ENCODE measurements at regions not wholly inside any gene's neighbourhood (a gene's known extent, or its start where the extent isn't known, plus 50 kb on each side); places are given as distances from the start of the nearest gene placed in this dataset.

DNA sequence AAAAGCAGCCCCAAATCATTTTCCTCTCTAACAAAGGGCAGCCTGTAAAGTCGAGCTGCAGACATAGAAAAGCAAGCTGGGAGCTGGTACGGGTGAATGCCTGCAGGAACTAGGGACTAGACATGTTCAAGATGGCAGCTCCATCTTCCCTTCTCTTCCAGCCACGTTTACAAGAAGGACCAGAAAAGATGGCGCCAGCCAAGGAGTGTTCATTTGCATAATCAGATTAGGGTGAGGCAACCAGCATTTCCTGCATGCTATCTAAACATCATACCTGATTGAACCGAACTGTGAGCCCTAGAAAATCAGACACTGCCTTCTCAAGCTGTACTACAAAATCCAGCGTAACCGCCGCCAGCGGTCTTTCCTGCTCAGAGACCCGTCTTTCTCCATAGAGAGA lies 896.8 kb downstream of the CDH11 start:
- H3K36me3 ChIP-seq (ENCODE audit: insufficient read depth, low read length): no peaks in the 10 kb centered on the region
- no peaks in the 10 kb centered on the region for H3K9me3 ChIP-seq (ENCODE audit: control insufficient read depth, insufficient read depth, low read length)
- H3K4me1 ChIP-seq (ENCODE audit: insufficient read depth, low read length): no peaks in the 10 kb centered on the region
- no peak overlapping the region for H3K9ac ChIP-seq (ENCODE audit: low read depth, low read length)

DNA sequence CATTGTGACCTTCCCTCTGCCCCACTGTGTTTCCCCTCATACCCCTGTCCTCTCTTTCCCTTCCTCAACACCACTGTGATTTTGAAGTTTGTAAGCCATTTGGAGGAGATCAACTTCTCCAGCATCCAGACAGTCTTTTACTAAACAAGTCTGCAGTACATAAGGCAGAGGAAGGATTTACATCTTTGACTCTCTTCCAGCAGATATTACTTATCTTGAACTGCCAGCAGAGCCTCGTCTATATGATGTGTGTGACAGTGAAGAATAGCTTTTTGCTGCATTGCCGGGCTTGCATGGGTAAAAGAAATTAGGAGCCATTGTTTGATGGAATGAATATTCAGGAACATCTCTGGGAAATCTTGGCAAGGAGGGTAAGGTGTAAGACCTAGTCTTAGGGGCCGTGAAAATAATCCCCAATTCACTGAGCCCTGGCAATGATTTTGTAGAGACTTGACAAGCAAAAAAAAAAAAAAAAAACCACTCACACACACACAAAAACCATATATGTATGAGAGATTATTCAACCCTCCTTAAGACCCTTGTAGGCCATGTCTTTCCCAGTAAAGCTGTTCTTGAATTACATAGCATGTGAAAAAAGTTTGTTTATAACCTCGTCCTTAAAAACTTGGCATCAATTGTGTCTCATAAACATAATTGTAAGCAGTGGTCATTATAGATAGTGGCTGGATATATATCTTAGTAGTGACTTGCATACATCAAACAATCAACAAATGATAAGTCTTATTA lies 903.9 kb downstream of the CDH11 start:
- Histone ChIP-seq H3K36me3 (ENCODE audit: insufficient read depth, low read length) (no peaks in the 10 kb centered on the region), H3K9ac (ENCODE audit: low read depth, low read length) (no peak overlapping the region), H3K9me3 (ENCODE audit: control insufficient read depth, insufficient read depth, low read length) (no peaks in the 10 kb centered on the region), H3K4me1 (ENCODE audit: insufficient read depth, low read length) (no peaks in the 10 kb centered on the region)

DNA sequence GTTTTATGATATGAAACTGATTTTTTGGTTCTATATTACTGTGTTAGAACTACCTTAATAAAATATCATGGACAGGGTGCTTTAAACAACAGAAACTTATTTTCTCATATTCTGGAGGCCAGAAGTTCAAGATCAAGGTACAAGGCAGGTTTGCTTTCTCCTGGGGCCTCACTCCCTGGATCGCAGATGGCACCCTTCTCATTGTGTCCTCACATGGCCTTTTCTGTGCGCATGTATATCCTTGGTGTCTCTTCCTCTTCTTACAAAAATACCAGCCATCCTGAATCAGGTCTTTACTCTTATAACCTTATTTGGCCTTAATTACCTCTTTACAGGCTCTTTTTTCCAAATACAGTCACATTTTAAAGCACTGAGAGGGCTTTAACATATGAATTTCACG lies 906.1 kb downstream of the CDH11 start:
- H3K4me1 ChIP-seq (ENCODE audit: insufficient read depth, low read length): no peaks in the 10 kb centered on the region
- H3K9ac ChIP-seq (ENCODE audit: low read depth, low read length): no peak overlapping the region
- H3K36me3 ChIP-seq (ENCODE audit: insufficient read depth, low read length): no peaks in the 10 kb centered on the region
- H3K9me3 ChIP-seq (ENCODE audit: control insufficient read depth, insufficient read depth, low read length): no peaks in the 10 kb centered on the region

DNA sequence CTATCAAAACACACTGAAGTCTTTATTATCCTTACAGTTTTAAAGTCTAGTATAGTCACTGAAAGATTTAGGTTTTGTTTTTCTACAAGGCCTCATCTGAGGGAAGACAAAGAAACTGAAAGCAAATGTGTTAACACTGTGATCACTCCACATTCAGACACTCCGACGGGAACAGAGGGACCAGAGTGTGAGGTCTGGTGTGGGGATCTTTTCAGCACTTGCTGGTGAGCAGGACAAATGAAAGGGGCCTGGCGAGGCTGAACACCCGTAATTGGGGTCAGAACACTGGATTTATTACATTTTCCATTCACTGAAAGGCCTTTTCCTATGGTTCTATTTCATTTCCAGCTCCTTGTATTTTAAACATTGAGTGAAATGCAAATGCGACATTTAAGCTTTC lies 910.5 kb downstream of the CDH11 start:
- no peaks in the 10 kb centered on the region for H3K9me3 ChIP-seq (ENCODE audit: control insufficient read depth, insufficient read depth, low read length)
- H3K36me3 ChIP-seq (ENCODE audit: insufficient read depth, low read length): no peaks in the 10 kb centered on the region
- H3K9ac ChIP-seq (ENCODE audit: low read depth, low read length): no peak overlapping the region
- H3K4me1 ChIP-seq (ENCODE audit: insufficient read depth, low read length): no peaks in the 10 kb centered on the region

DNA sequence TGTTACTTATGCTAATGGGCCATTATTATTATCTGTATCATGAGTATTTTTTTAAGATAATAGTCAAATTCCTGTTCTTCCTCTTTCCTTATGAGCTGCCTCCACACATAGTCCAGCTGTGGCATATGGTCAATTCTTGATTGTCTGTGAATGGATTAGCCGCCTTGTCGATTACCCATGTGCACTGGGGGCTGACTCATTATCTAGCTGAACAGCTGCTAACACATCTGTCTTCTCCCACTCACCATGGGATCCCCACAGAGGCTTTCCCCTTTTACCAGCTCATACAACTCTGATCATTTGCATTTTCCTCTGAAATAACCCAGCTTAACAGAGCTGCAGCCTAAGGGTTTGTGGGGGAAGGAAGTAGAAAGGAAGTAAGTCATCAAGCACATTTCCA lies 915.0 kb downstream of the CDH11 start:
- no peaks in the 10 kb centered on the region for H3K4me1 ChIP-seq (ENCODE audit: insufficient read depth, low read length)
- no peak overlapping the region for H3K9ac ChIP-seq (ENCODE audit: low read depth, low read length)
- no peaks in the 10 kb centered on the region for H3K9me3 ChIP-seq (ENCODE audit: control insufficient read depth, insufficient read depth, low read length)
- H3K36me3 ChIP-seq (ENCODE audit: insufficient read depth, low read length): no peaks in the 10 kb centered on the region

DNA sequence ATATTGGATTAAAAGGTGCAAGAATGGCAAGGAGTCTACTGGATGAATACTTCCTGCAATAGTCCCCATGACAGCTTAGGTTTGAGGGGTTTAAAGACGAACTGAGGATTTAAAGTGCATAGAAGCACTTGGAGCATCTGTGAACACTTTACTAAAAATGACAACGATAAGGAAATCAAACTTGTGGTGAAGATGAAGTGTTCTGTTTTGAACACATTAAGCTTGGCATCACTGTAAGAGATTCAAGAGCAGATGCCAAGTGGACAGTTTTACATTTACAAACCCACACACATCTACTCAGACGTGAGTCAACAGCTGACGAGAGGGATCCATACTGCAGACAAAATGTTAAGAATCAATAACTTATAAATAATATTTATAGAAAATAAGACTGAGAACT lies 918.7 kb downstream of the CDH11 start:
- no peaks in the 10 kb centered on the region for H3K4me1 ChIP-seq (ENCODE audit: insufficient read depth, low read length)
- no peak overlapping the region for H3K9ac ChIP-seq (ENCODE audit: low read depth, low read length)
- H3K36me3 ChIP-seq (ENCODE audit: insufficient read depth, low read length): no peaks in the 10 kb centered on the region
- no peaks in the 10 kb centered on the region for H3K9me3 ChIP-seq (ENCODE audit: control insufficient read depth, insufficient read depth, low read length)

DNA sequence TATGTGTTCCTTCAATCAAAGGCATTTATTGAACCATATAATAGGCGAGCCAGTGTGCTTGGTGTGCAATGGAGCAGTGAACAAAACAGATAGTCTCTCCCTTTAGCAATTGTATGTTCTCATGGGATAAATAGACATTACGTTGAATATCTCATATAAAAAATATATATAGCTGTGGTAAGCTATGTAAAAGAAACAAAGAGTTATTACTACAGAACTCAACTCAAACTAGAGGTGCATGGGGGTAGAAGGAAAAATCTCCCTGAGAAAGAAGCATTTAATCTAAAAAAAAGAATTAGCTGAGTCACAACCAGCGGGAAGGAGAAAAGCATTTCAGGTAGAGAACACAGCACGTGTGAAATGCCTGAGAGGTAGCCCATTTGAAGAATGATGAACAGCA lies 919.3 kb downstream of the CDH11 start:
- Histone ChIP-seq H3K9me3 (ENCODE audit: control insufficient read depth, insufficient read depth, low read length) (no peaks in the 10 kb centered on the region), H3K9ac (ENCODE audit: low read depth, low read length) (no peak overlapping the region), H3K4me1 (ENCODE audit: insufficient read depth, low read length) (no peaks in the 10 kb centered on the region), H3K36me3 (ENCODE audit: insufficient read depth, low read length) (no peaks in the 10 kb centered on the region)

DNA sequence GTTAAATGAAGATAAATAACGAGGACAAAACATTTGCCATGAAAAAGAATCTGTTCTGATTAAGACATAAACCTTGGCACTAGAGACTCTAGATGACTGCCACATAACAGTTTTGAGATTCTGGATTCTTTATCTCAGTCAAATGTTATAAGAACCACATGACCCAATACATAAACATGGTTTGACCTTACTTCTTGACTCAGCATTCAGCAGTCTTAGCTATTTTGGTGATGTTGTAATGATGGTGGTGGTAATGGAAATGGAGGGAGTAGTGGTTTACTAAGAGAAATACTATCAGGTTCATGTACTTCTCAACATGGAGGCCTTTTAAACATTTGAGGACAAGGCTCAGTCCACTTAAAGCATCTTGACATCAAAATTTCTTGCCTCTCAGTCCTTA lies 925.4 kb downstream of the CDH11 start:
- no peak overlapping the region for H3K9ac ChIP-seq (ENCODE audit: low read depth, low read length)
- H3K4me1 ChIP-seq (ENCODE audit: insufficient read depth, low read length): no peaks in the 10 kb centered on the region
- no peaks in the 10 kb centered on the region for H3K9me3 ChIP-seq (ENCODE audit: control insufficient read depth, insufficient read depth, low read length)
- H3K36me3 ChIP-seq (ENCODE audit: insufficient read depth, low read length): no peaks in the 10 kb centered on the region

DNA sequence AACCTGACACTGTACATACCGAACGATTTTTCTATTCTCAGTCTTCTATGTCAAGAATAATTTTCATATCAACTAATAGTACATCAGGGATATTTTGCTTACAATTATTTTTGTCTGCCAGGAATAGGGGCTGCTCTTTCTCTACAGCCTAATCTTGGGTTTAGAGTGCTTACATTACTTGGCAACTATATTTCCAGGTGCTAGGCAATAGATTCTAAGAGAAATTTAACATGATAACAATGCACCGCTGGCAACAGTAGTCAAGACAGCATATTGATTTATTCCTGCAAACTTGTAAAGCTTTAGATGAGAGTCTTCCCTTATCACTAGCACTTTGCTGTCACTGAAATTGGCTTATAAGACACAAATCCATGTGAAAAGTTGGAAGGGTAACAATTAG lies 935.9 kb downstream of the CDH11 start:
- H3K9ac ChIP-seq (ENCODE audit: low read depth, low read length): no peak overlapping the region

DNA sequence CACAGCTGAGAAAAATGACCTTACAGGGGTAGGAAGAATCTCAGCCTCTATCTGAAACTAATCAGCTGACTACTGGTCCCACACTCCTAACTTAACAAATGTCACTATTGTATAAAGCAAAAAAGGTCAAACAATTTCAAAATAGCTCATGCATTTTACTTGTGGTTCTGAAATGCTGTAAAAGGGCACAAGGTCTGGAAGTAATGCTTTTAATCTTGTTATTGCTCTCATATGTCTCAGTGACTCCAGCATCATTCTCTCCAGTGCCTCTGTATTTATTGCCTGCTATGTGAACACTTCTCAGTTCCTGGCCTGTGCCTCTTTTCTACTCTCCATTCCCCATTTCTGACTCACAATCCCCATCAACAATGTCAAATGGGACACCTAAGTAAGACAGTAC lies 937.7 kb downstream of the CDH11 start:
- H3K9ac ChIP-seq (ENCODE audit: low read depth, low read length): no peak overlapping the region
- no peaks in the 10 kb centered on the region for H3K36me3 ChIP-seq (ENCODE audit: insufficient read depth, low read length)
- H3K4me1 ChIP-seq (ENCODE audit: insufficient read depth, low read length): no peaks in the 10 kb centered on the region
- no peaks in the 10 kb centered on the region for H3K9me3 ChIP-seq (ENCODE audit: control insufficient read depth, insufficient read depth, low read length)

More for the DNA sequence above, 935.9 kb downstream of the CDH11 start:
- Histone ChIP-seq H3K9me3 (ENCODE audit: control insufficient read depth, insufficient read depth, low read length) (no peaks in the 10 kb centered on the region), H3K4me1 (ENCODE audit: insufficient read depth, low read length) (no peaks in the 10 kb centered on the region), H3K36me3 (ENCODE audit: insufficient read depth, low read length) (no peaks in the 10 kb centered on the region)

DNA sequence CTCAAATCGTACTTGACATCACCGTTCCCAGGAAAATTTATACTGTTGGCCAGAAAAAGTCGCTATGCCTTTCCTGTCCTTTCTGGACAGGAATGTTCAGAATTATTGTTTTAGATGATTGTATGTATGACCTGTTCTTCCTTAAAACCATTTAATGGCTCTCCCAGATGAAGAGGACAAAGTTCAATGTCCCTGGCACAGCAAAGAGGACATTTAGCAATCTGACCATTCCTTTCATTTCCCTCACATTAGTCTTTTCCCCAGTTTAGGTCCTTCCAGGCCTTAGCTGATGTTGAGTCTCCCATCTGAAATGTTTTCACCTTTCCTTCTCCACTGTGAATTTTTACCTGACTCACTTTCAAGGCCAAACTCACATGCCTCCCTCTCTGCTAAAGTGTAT lies 938.9 kb downstream of the CDH11 start:
- Histone ChIP-seq H3K9ac (ENCODE audit: low read depth, low read length) (no peak overlapping the region), H3K36me3 (ENCODE audit: insufficient read depth, low read length) (no peaks in the 10 kb centered on the region), H3K9me3 (ENCODE audit: control insufficient read depth, insufficient read depth, low read length) (no peaks in the 10 kb centered on the region), H3K4me1 (ENCODE audit: insufficient read depth, low read length) (no peaks in the 10 kb centered on the region)

DNA sequence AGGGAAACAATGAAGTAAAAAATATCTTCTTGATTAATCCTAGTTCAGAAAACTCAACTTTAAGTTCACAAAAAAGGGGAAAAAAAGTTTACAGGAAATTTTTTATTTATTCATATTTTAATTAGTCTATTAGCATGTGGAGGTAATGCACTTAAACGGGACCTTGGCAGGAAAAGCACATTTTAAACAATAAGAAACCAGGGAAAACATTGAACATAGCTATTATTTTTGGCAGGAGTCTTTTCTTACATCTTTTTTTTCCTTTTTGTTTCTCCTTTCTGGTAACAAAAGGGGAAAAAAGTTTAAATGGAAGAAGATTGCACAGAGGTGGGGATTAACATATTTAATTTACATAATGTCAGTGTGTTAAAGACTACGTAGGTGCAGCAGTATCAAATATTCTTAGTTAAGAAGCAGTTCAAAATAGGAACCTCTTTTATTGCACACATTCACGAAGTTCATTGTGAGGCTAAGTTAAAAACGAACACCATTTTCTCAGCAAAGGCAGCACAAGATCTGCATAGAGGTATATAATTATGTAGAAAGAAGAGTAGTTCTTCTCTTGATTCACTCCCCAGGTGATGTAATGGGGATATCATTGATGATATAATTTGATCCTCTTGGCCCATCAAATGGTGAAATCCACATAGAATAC lies 940.5 kb downstream of the CDH11 start:
- Histone ChIP-seq H3K9me3 (ENCODE audit: control insufficient read depth, insufficient read depth, low read length) (no peaks in the 10 kb centered on the region; the same call in 1 of the 2 replicates), H3K4me1 (ENCODE audit: insufficient read depth, low read length) (no peaks in the 10 kb centered on the region)

DNA sequence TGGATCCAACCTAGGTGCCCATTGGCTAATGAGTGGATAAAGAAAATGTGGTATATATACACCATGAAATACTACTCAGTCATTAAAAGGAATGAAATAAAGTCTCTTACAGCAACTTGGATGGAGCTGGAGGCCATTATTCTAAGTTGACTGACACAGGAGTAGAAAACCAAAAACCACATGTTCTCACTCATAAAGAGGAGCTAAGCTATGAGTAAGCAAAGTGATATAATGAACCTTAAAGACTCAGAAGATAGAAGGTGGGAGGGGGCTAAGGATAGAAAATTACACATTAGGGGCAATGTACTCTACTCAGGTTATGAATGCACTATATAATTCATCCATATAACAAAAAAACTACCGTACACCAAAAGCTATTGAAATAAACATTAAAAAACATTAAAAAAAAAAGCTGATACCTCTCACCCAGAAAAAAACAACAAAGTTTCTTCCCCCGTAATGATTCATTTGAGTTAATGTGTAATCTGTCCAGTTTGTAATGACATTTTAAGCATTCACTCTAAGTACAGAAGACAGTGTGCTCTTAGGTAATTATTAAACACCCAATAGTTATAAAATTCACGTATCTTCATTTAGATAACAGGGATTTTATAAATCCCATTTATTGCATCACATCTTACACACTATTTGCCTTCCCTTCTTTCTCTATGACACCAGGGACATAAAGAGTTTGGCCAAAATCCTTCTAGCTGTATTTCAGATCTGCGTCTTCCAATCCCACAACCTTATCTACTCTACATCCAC lies 941.5 kb downstream of the CDH11 start:
- no peak overlapping the region for H3K9ac ChIP-seq (ENCODE audit: low read depth, low read length)
- no peaks in the 10 kb centered on the region for H3K4me1 ChIP-seq (ENCODE audit: insufficient read depth, low read length)
- no peaks in the 10 kb centered on the region; the same call in 1 of the 2 replicates for H3K9me3 ChIP-seq (ENCODE audit: control insufficient read depth, insufficient read depth, low read length)
- H3K36me3 ChIP-seq (ENCODE audit: insufficient read depth, low read length): no peaks in the 10 kb centered on the region

More for the DNA sequence above, 940.5 kb downstream of the CDH11 start:
- Histone ChIP-seq H3K9ac (ENCODE audit: low read depth, low read length) (no peak overlapping the region), H3K36me3 (ENCODE audit: insufficient read depth, low read length) (no peaks in the 10 kb centered on the region)

DNA sequence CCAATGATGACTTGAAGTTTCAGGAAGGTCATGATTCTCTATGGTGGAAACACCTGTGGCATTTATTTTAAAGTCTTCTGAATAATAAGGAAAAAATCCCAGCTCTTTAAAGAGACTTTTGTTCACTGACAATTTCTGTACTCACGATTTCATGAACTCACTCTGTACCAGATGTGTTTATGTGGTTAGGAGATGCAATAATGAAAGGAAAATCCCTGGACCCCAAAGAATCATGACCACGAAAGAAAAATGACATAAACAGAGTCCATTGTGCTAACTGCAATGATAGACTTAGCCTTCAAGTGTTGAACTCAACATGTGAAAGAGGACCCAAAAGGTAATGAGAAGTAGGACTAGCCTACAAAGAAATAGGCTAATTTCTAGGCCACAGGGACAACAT lies 947.5 kb downstream of the CDH11 start:
- Histone ChIP-seq H3K36me3 (ENCODE audit: insufficient read depth, low read length) (no peaks in the 10 kb centered on the region), H3K9me3 (ENCODE audit: control insufficient read depth, insufficient read depth, low read length) (no peaks in the 10 kb centered on the region; the same call in 1 of the 2 replicates), H3K4me1 (ENCODE audit: insufficient read depth, low read length) (no peaks in the 10 kb centered on the region), H3K9ac (ENCODE audit: low read depth, low read length) (no peak overlapping the region)

DNA sequence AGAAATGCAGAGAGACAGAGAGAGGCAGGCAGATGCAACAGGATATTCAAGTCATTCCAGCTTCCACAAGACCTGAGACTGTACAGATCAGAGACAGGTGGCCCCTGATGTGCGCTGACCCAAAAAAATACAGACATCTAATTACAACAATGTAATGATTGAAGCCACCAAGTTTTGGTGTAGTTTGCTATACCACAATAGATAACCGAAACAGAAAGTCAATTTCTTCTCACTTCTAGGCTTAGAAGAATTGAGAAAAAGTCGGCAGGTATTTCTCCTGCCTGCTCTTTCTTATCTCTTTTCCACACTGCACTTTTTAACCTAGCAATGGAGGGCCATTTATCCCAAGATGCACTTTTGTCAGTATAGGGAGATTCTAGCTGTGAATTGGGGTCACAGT lies 949.2 kb downstream of the CDH11 start:
- Histone ChIP-seq H3K36me3 (ENCODE audit: insufficient read depth, low read length) (no peaks in the 10 kb centered on the region), H3K9me3 (ENCODE audit: control insufficient read depth, insufficient read depth, low read length) (no peaks in the 10 kb centered on the region; the same call in 1 of the 2 replicates), H3K9ac (ENCODE audit: low read depth, low read length) (no peak overlapping the region), H3K4me1 (ENCODE audit: insufficient read depth, low read length) (no peaks in the 10 kb centered on the region)
